Caco-2 (cell line): ENCODE measurements at regions not wholly inside any gene's neighbourhood (a gene's known extent, or its start where the extent isn't known, plus 50 kb on each side); places are given as distances from the start of the nearest gene placed in this dataset.

Experiments
- BruUV-seq: library from RNA; stranded (reverse); fragments of 400-500 nt; replicated peaks from 2 replicates; lab custom pipeline; 2021; lab: Mats Ljungman, UMichigan
- CTCF ChIA-PET: fragments of 300-600 bp; sonication (Branson Sonifier 250); formaldehyde crosslinking; loops from one replicate; lab custom pipeline; 2022; ENCODE audit warnings: antibody characterized with exemption; lab: Charles Lee
- POLR2A ChIA-PET: fragments of 300-600 bp; sonication (Branson Sonifier 250); formaldehyde crosslinking; loops from one replicate; lab custom pipeline; 2022; ENCODE audit warnings: antibody characterized with exemption; lab: Charles Lee
- DNase-seq, 2 experiments: peaks; one replicate each; pipeline versions ENCODE4 v3.0.0 to v3.0.0-alpha.2; 2020 to 2022
- H3K27me3 ChIP-seq: replicated peaks from 2 replicates; pipeline ENCODE4 v1.6.0; 2011; ENCODE audit warnings: low read length; ENCODE audit not compliant: control insufficient read depth, insufficient read depth
- H3K36me3 ChIP-seq: 2 replicates; pipeline ENCODE4 v1.5.1; 2011; ENCODE audit warnings: low read length; ENCODE audit not compliant: control insufficient read depth, insufficient read depth
- H3K4me1 ChIP-seq: fragments of 250-450 bp; sonication (Bioruptor Pico); 2 replicates; pipeline ENCODE4 v1.5.1; 2020; ENCODE audit warnings: mild to moderate bottlenecking
- H3K4me3 ChIP-seq: 2 replicates; pipeline ENCODE4 v1.5.1; 2011; ENCODE audit warnings: low read depth, mild to moderate bottlenecking, control low read depth, low read length
- H3K9me3 ChIP-seq: fragments of 250-450 bp; sonication (Bioruptor Pico); 2 replicates; pipeline ENCODE4 v1.5.1; 2020; ENCODE audit warnings: mild to moderate bottlenecking, moderate library complexity
- H3K27ac Mint-ChIP-seq: one replicate; pipeline ENCODE4 v1.8.0; 2022; ENCODE audit warnings: mixed read lengths; ENCODE audit not compliant: unreplicated experiment
- H3K27me3 Mint-ChIP-seq: one replicate; pipeline ENCODE4 v1.8.0; 2022; ENCODE audit warnings: mixed read lengths; ENCODE audit not compliant: insufficient read depth, unreplicated experiment
- H3K36me3 Mint-ChIP-seq: one replicate; pipeline ENCODE4 v1.8.0; 2022; ENCODE audit warnings: mild to moderate bottlenecking, mixed read lengths; ENCODE audit not compliant: insufficient read depth, unreplicated experiment
- H3K4me1 Mint-ChIP-seq: one replicate; pipeline ENCODE4 v1.8.0; 2022; ENCODE audit warnings: low read depth, mixed read lengths; ENCODE audit not compliant: unreplicated experiment
- H3K4me3 Mint-ChIP-seq: one replicate; pipeline ENCODE4 v1.8.0; 2022; ENCODE audit warnings: mild to moderate bottlenecking, moderate library complexity, mixed read lengths; ENCODE audit not compliant: unreplicated experiment
- H3K9me3 Mint-ChIP-seq: one replicate; pipeline ENCODE4 v1.8.0; 2022; ENCODE audit warnings: mixed read lengths; ENCODE audit not compliant: unreplicated experiment
- CTCF ChIP-seq, 2 experiments: fragments of 200-600 bp in 1 of 2; IDR thresholded peaks; 1 replicate in 1 of 2; 2 replicates in 1 of 2; pipeline versions ENCODE4 v1.5.1 to v1.8.0; 2011 to 2022; ENCODE audit warnings: antibody characterized with exemption in 1 of 2, control low read depth in 1 of 2, inconsistent platforms in 1 of 2, low read depth in 1 of 2, low read length in 1 of 2, mild to moderate bottlenecking in 1 of 2, moderate library complexity in 1 of 2; ENCODE audit not compliant: insufficient read depth in 1 of 2, severe bottlenecking in 1 of 2, unreplicated experiment in 1 of 2
- intact Hi-C: fragments of 100-400 bp; cut with micrococcal nuclease; formaldehyde crosslinking; loops from one replicate; pipeline ENCODE4 v1.10.0; 2022; ENCODE audit not compliant: unreplicated experiment

DNA sequence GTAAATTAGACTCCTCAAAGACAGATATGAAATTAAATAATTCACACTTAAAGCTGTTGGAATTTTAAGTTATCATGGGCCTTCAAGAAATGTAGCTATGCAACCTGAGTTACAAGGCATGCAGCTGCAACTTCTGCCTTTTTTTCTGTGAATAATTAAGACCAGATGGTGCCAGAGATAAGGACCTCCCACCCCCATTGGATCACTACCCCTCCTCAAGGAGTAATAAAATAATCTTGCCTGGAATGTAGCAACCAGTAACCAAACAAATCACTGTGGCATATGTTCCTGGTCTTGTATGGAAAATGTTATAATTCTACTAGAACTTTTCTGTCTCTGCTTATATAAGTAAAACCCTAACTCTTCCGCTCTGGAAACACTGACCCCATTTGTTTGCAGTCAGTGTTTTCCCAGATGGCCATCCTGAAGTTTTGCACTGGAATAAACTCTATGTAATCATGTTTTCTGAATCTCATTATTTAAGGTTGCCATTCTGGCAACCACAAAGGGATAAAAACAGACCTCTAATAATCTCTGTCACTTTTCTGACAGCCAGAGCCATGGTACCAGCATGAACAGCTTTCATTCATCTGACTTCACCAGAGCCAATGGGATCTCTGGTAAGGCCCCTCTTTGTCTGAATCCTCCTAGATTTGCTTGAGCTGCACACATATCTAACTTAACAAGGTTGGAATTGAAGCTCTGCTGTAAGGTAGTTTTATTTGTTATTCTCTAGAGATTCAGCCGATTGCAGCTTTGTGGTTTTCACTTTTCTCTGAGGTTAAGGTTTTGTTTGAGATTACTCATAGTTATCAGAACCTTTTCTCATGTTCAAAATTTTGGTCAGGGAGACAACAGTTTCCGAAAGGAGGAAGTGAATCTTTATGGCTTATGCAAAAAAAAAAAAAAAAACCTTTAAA lies 274.6 kb downstream of the NAF1 start:
- H3K4me3 Mint-ChIP-seq, result no peak overlapping the region
- H3K4me1 Mint-ChIP-seq, result no peaks in the 10 kb centered on the region
- no peaks in the 10 kb centered on the region for H3K36me3 Mint-ChIP-seq
- ChIA-PET CTCF (no interaction called here), POLR2A (no interaction called here)
- intact Hi-C loops, result no loop called here
- BruUV-seq, result no TSS peak
- TF ChIP-seq CTCF (IDR thresholded peaks at IDR 0.05; ENCODE audit: insufficient read depth in 1 of 2, low read depth in 1 of 2, low read length in 1 of 2, severe bottlenecking in 1 of 2, unreplicated experiment in 1 of 2), result no peak
- Histone ChIP-seq H3K4me1 (no peaks in the 10 kb centered on the region), H3K36me3 (no peaks in the 10 kb centered on the region), H3K9me3 (no peaks in the 10 kb centered on the region), H3K4me3 (no peak overlapping the region), H3K27me3 (no peaks in the 10 kb centered on the region)
- no peak for DNase-seq
- H3K27me3 Mint-ChIP-seq, result no peaks in the 10 kb centered on the region
- H3K9me3 Mint-ChIP-seq, result no peaks in the 10 kb centered on the region
- no peak overlapping the region for H3K27ac Mint-ChIP-seq

DNA sequence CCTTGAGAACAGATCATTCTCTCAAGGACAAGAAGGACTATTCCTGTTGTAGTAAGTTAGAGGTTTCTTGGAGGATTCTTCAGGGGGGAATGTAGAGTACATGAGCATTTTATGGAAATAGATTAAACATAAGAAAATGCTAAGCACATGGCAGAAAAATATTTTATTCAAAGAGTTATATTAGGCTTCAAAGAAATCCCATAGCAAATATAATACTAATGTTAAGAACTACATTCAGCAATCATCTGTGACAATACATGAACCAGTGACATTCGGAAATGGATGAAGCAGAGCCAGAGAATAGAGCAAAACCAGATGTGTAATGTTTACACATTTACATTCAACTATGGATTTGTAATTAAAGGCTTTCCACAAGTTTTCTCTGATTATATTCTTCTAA lies 288.6 kb downstream of the NAF1 start:
- Mint-ChIP-seq H3K36me3 (no peaks in the 10 kb centered on the region), H3K27ac (no peak overlapping the region), H3K27me3 (no peaks in the 10 kb centered on the region), H3K4me1 (no peaks in the 10 kb centered on the region), H3K9me3 (no peaks in the 10 kb centered on the region), H3K4me3 (no peak overlapping the region)
- Histone ChIP-seq H3K4me1 (no peaks in the 10 kb centered on the region), H3K9me3 (no peaks in the 10 kb centered on the region), H3K36me3 (no peaks in the 10 kb centered on the region), H3K27me3 (no peaks in the 10 kb centered on the region), H3K4me3 (no peak overlapping the region)
- no TSS peak for BruUV-seq
- no peak for DNase-seq
- intact Hi-C loops, result no loop called here
- TF ChIP-seq CTCF (IDR thresholded peaks at IDR 0.05; ENCODE audit: insufficient read depth in 1 of 2, low read depth in 1 of 2, low read length in 1 of 2, severe bottlenecking in 1 of 2, unreplicated experiment in 1 of 2), result no peak
- CTCF ChIA-PET, result no interaction called here
- POLR2A ChIA-PET, result no interaction called here

GRCh38 chr4:162874748-162875147 lies 291.9 kb downstream of the NAF1 start:
- no peak for DNase-seq
- Histone ChIP-seq H3K36me3 (no peaks in the 10 kb centered on the region), H3K4me3 (no peak overlapping the region), H3K4me1 (no peaks in the 10 kb centered on the region), H3K27me3 (no peaks in the 10 kb centered on the region), H3K9me3 (no peaks in the 10 kb centered on the region)
- Mint-ChIP-seq H3K27me3 (no peaks in the 10 kb centered on the region), H3K9me3 (no peaks in the 10 kb centered on the region), H3K4me3 (no peak overlapping the region), H3K27ac (no peak overlapping the region), H3K36me3 (no peaks in the 10 kb centered on the region), H3K4me1 (no peaks in the 10 kb centered on the region)
- ChIA-PET POLR2A (no interaction called here), CTCF (no interaction called here)
- no TSS peak for BruUV-seq
- intact Hi-C loops, result no loop called here
- no peak for TF ChIP-seq CTCF (IDR thresholded peaks at IDR 0.05; ENCODE audit: insufficient read depth in 1 of 2, low read depth in 1 of 2, low read length in 1 of 2, severe bottlenecking in 1 of 2, unreplicated experiment in 1 of 2)
